Liver (tissue), 3 donors: ENCODE measurements at regions not wholly inside any gene's neighbourhood (a gene's known extent, or its start where the extent isn't known, plus 50 kb on each side); places are given as distances from the start of the nearest gene placed in this dataset.

Experiments used
- CTCF ChIP-seq: fragments of 150-350 bp; IDR thresholded peaks from 2 replicates; pipeline ENCODE4 v1.5.1; 2017; ENCODE audit warnings: improper control_type of control experiment, low read depth, low read length; ENCODE audit not compliant: missing input control
- FOXA1 ChIP-seq: IDR thresholded peaks from 2 replicates; pipeline ENCODE4 v1.6.1; 2016; ENCODE audit warnings: antibody characterized with exemption
- FOXA2 ChIP-seq: IDR thresholded peaks from 2 replicates; pipeline ENCODE4 v1.6.1; 2016; ENCODE audit warnings: antibody characterized with exemption
- GABPA ChIP-seq, 2 donors: IDR thresholded peaks in 1 of 2; conservative IDR thresholded peaks in 1 of 2; 2 replicates each; pipeline ENCODE4 v1.6.1; 2016; ENCODE audit warnings: antibody characterized with exemption in 2 of 2, mild to moderate bottlenecking in 1 of 2, moderate library complexity in 1 of 2
- HNF4A ChIP-seq, 2 donors: conservative IDR thresholded peaks; 2 replicates each; pipeline ENCODE4 v1.6.1; 2016; ENCODE audit warnings: antibody characterized with exemption in 2 of 2, mild to moderate bottlenecking in 2 of 2
- MAX ChIP-seq: IDR thresholded peaks from 2 replicates; pipeline ENCODE4 v1.6.1; 2016; ENCODE audit warnings: antibody characterized with exemption
- RAD21 ChIP-seq, 2 donors: IDR thresholded peaks; 2 replicates each; pipeline ENCODE4 v1.6.1; 2016; ENCODE audit warnings: antibody characterized with exemption in 2 of 2, mild to moderate bottlenecking in 2 of 2
- REST ChIP-seq: IDR thresholded peaks from 2 replicates; pipeline ENCODE4 v1.6.1; 2016; ENCODE audit warnings: antibody characterized with exemption, mild to moderate bottlenecking
- RXRA ChIP-seq, 2 donors: IDR thresholded peaks; 2 replicates each; pipeline ENCODE4 v1.6.1; 2017 to 2018; ENCODE audit warnings: antibody characterized with exemption in 2 of 2, mild to moderate bottlenecking in 1 of 2
- SP1 ChIP-seq: IDR thresholded peaks from 2 replicates; pipeline ENCODE4 v1.6.1; 2018; ENCODE audit warnings: antibody characterized with exemption, mild to moderate bottlenecking
- TAF1 ChIP-seq: conservative IDR thresholded peaks from 2 replicates; pipeline ENCODE4 v1.6.1; 2016; ENCODE audit warnings: antibody characterized with exemption, mild to moderate bottlenecking
- TF ChIP-seq, protein P1 (sequence below): IDR thresholded peaks from 2 replicates; pipeline ENCODE4 v1.6.1; 2016; ENCODE audit warnings: antibody characterized with exemption
- donor health status: healthy.
- donor health status: healthy.

DNA sequence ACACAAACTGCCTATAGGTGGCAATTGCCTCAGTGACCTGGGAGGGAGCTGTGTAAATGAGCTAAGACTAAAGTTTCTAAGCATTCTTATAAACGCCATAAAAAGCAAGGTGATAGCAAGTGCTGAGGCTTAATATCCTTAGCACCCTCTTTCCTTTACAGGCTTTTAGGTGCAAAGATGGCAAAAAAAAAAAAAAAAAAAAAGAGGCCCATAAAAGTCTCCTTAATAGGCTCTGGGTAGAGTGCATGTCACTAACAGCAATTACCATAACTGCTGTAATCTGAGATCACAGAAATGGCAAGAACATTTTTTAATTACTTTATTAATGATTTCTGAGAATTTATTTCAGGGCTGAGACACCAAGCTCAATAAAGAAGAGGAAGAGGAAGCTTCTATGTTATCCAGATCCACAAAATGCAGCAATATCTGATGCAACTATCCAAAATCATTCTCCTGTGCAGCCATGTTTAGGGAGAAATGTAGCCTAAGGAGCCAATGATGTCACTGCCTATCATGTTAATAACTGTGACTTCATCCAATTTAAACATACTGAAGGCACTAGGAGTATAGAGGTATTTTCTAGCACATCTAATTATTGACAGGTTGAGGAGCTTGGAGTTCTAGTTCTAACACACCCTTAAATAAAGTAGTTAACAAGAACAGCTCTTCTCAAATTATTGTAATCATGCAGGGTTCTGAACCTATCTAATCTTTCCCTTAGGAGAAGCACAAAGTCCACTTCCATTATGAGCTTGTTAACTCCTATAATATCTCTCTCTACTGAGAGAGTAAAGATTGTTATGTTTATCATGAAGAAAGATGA, 804.3 kb upstream of the ACVR2A start:
- TF ChIP-seq RXRA (IDR thresholded peaks at IDR 0.05) (no peak), CTCF (no peak), REST (no peak), GABPA (IDR thresholded peaks at IDR 0.05 in 1 of 2, conservative IDR thresholded peaks at IDR 0.05 in 1 of 2) (no peak), MAX (no peak), RAD21 (IDR thresholded peaks at IDR 0.05) (no peak), SP1 (no peak), FOXA1 (no peak), FOXA2 (no peak), TAF1 (no peak), HNF4A (conservative IDR thresholded peaks at IDR 0.05) (no peak)
- TF ChIP-seq, protein P1, sequence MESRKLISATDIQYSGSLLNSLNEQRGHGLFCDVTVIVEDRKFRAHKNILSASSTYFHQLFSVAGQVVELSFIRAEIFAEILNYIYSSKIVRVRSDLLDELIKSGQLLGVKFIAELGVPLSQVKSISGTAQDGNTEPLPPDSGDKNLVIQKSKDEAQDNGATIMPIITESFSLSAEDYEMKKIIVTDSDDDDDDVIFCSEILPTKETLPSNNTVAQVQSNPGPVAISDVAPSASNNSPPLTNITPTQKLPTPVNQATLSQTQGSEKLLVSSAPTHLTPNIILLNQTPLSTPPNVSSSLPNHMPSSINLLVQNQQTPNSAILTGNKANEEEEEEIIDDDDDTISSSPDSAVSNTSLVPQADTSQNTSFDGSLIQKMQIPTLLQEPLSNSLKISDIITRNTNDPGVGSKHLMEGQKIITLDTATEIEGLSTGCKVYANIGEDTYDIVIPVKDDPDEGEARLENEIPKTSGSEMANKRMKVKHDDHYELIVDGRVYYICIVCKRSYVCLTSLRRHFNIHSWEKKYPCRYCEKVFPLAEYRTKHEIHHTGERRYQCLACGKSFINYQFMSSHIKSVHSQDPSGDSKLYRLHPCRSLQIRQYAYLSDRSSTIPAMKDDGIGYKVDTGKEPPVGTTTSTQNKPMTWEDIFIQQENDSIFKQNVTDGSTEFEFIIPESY: no peak
